Liver (tissue), 8 donors: ENCODE measurements at regions not wholly inside any gene's neighbourhood (a gene's known extent, or its start where the extent isn't known, plus 50 kb on each side); places are given as distances from the start of the nearest gene placed in this dataset.

Source experiments
- DNase-seq: peaks from one replicate; pipeline ENCODE4 v3.0.0-alpha.2; 2017; ENCODE audit warnings: low spot score
- H3K27ac ChIP-seq, 2 donors: one replicate each; pipeline ENCODE4 v1.7.0; 2013; ENCODE audit warnings: inconsistent platforms in 2 of 2, low read length in 2 of 2, control low read depth in 1 of 2, low read depth in 1 of 2, mild to moderate bottlenecking in 1 of 2
- H3K27me3 ChIP-seq, 4 donors: one replicate each; pipeline versions ENCODE4 v1.6.1 to v1.7.0; 2013; ENCODE audit warnings: low read length in 3 of 4, inconsistent platforms in 1 of 4, mild to moderate bottlenecking in 1 of 4, moderate library complexity in 1 of 4; ENCODE audit not compliant: control insufficient read depth in 4 of 4, insufficient read depth in 4 of 4
- H3K36me3 ChIP-seq, 4 donors: one replicate each; pipeline versions ENCODE4 v1.6.1 to v1.7.0; 2013; ENCODE audit warnings: low read length in 3 of 4, mild to moderate bottlenecking in 3 of 4, low read depth in 1 of 4, moderate library complexity in 1 of 4; ENCODE audit not compliant: control insufficient read depth in 4 of 4, insufficient read depth in 3 of 4
- H3K4me1 ChIP-seq, 4 donors: one replicate each; pipeline versions ENCODE4 v1.6.1 to v1.7.0; 2013; ENCODE audit warnings: low read length in 3 of 4, mild to moderate bottlenecking in 3 of 4, moderate library complexity in 1 of 4; ENCODE audit not compliant: control insufficient read depth in 4 of 4, insufficient read depth in 4 of 4
- H3K4me3 ChIP-seq, 3 donors: one replicate each; pipeline versions ENCODE4 v1.6.1 to v1.7.0; 2013; ENCODE audit warnings: low read length in 3 of 3, control low read depth in 1 of 3, low read depth in 1 of 3, mild to moderate bottlenecking in 1 of 3
- H3K9ac ChIP-seq, 2 donors: one replicate each; pipeline ENCODE4 v1.7.0; 2013; ENCODE audit warnings: low read length in 2 of 2, mild to moderate bottlenecking in 2 of 2, moderate library complexity in 2 of 2, control low read depth in 1 of 2, low read depth in 1 of 2
- H3K9me3 ChIP-seq, 4 donors: one replicate each; pipeline versions ENCODE4 v1.6.1 to v1.7.0; 2013; ENCODE audit warnings: low read length in 3 of 4; ENCODE audit not compliant: control insufficient read depth in 4 of 4
- ATF3 ChIP-seq: IDR thresholded peaks from 2 replicates; pipeline ENCODE4 v1.6.1; 2016; ENCODE audit warnings: antibody characterized with exemption
- CTCF ChIP-seq: fragments of 150-350 bp; IDR thresholded peaks from 2 replicates; pipeline ENCODE4 v1.5.1; 2017; ENCODE audit warnings: improper control_type of control experiment, low read depth, low read length; ENCODE audit not compliant: missing input control
- EGR1 ChIP-seq, 2 donors: IDR thresholded peaks; 2 replicates each; pipeline ENCODE4 v1.6.1; 2016 to 2018; ENCODE audit warnings: antibody characterized with exemption in 2 of 2, low read depth in 2 of 2
- FOXA2 ChIP-seq: IDR thresholded peaks from 2 replicates; pipeline ENCODE4 v1.6.1; 2016; ENCODE audit warnings: antibody characterized with exemption
- GABPA ChIP-seq, 2 donors: IDR thresholded peaks in 1 of 2; conservative IDR thresholded peaks in 1 of 2; 2 replicates each; pipeline ENCODE4 v1.6.1; 2016; ENCODE audit warnings: antibody characterized with exemption in 2 of 2, mild to moderate bottlenecking in 1 of 2, moderate library complexity in 1 of 2
- HNF4A ChIP-seq, 2 donors: conservative IDR thresholded peaks; 2 replicates each; pipeline ENCODE4 v1.6.1; 2016; ENCODE audit warnings: antibody characterized with exemption in 2 of 2, mild to moderate bottlenecking in 2 of 2
- HNF4G ChIP-seq: IDR thresholded peaks from 2 replicates; pipeline ENCODE4 v1.6.1; 2016; ENCODE audit warnings: antibody characterized with exemption
- JUND ChIP-seq, 2 donors: IDR thresholded peaks; 2 replicates each; pipeline ENCODE4 v1.6.1; 2016; ENCODE audit warnings: antibody characterized with exemption in 2 of 2
- MAX ChIP-seq: IDR thresholded peaks from 2 replicates; pipeline ENCODE4 v1.6.1; 2016; ENCODE audit warnings: antibody characterized with exemption
- NR2F2 ChIP-seq: IDR thresholded peaks from 2 replicates; pipeline ENCODE4 v1.6.1; 2016; ENCODE audit warnings: antibody characterized with exemption
- REST ChIP-seq: IDR thresholded peaks from 2 replicates; pipeline ENCODE4 v1.6.1; 2016; ENCODE audit warnings: antibody characterized with exemption, mild to moderate bottlenecking
- SP1 ChIP-seq: IDR thresholded peaks from 2 replicates; pipeline ENCODE4 v1.6.1; 2018; ENCODE audit warnings: antibody characterized with exemption, mild to moderate bottlenecking
- TAF1 ChIP-seq: conservative IDR thresholded peaks from 2 replicates; pipeline ENCODE4 v1.6.1; 2016; ENCODE audit warnings: antibody characterized with exemption, mild to moderate bottlenecking
- YY1 ChIP-seq: IDR thresholded peaks from 2 replicates; pipeline ENCODE4 v1.6.1; 2016; ENCODE audit warnings: antibody characterized with exemption, mild to moderate bottlenecking
- ZBTB33 ChIP-seq: IDR thresholded peaks from 2 replicates; pipeline ENCODE4 v1.6.1; 2016; ENCODE audit warnings: antibody characterized with exemption
- WGBS: extraction: QIAGEN DNeasy Blood & Tissue Kit; methylation state at CpG from one replicate; pipeline ENCODE4 v1.1.7; 2013; 5-methylcytosine and 5-hydroxymethylcytosine counted together
- donor health status: healthy.
- donor health status: healthy.
- donor health status: healthy.
- donor health status: healthy.
- donor health status: healthy.

GRCh38 chr2:201970786-201971108 is 62.9 kb upstream of the FZD7 start:
- no peak for DNase-seq
- H3K4me3 ChIP-seq: no peak overlapping the region

More at GRCh38 chr2:201970786-201971108, 62.9 kb upstream of the FZD7 start:
- Histone ChIP-seq H3K9ac (no peak overlapping the region), H3K27me3 (no peaks in the 10 kb centered on the region), H3K9me3 (no peaks in the 10 kb centered on the region), H3K36me3 (no peaks in the 10 kb centered on the region), H3K27ac (no peak overlapping the region), H3K4me1 (peaks cover 0 to 3% (median 0%) of the 10 kb centered on the region in 4 donors)
- TF ChIP-seq HNF4A (conservative IDR thresholded peaks at IDR 0.05): no peak
- TF ChIP-seq ZBTB33: no peak
- TF ChIP-seq NR2F2: no peak
- no peak for TF ChIP-seq FOXA2
- TF ChIP-seq YY1: no peak
- TF ChIP-seq CTCF: no peak
- no peak for TF ChIP-seq JUND (IDR thresholded peaks at IDR 0.05)
- no peak for TF ChIP-seq HNF4G
- no peak for TF ChIP-seq MAX
- no peak for TF ChIP-seq GABPA (IDR thresholded peaks at IDR 0.05 in 1 of 2, conservative IDR thresholded peaks at IDR 0.05 in 1 of 2)
- no peak for TF ChIP-seq TAF1
- no peak for TF ChIP-seq EGR1 (IDR thresholded peaks at IDR 0.05; ENCODE audit: low read depth in 2 of 2)
- no peak for TF ChIP-seq REST
- TF ChIP-seq ATF3: no peak
- TF ChIP-seq SP1: no peak
- WGBS: 97% methylated on average over 4 of the region's 4 CpGs
